ENCODE measurements at regions not wholly inside any gene's neighbourhood (a gene's known extent, or its start where the extent isn't known, plus 50 kb on each side); places are given as distances from the start of the nearest gene placed in this dataset.

DNA sequence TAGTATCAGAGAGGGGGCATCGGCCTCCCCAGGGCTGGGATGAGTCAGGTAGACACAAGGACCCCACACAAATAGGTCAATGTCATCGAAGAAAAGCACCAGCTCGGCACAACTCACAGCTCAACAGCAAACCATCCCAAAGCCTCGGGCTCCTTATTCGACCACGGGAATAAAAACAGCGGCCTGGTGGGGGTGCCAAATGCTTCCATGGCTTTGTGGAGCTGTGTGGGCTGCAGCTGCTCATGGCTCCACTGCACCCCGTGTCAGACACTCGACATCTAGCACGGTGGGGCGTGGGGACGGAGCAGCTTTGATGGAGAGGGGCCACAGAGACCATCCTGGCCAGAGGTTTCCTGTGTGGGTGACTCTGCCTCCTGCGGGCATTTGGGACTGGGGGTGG lies 212.5 kb upstream of the SOX1 start:
- H3K27ac ChIP-seq = no peak overlapping the region
- H3K36me3 ChIP-seq = no peaks in the 10 kb centered on the region
- DNase-seq (ENCODE audit: low spot score in 2 of 2) = no peak
- H3K4me1 ChIP-seq = no peaks in the 10 kb centered on the region
- no peaks in the 10 kb centered on the region for H3K9me3 ChIP-seq
- TF ChIP-seq, protein P1, sequence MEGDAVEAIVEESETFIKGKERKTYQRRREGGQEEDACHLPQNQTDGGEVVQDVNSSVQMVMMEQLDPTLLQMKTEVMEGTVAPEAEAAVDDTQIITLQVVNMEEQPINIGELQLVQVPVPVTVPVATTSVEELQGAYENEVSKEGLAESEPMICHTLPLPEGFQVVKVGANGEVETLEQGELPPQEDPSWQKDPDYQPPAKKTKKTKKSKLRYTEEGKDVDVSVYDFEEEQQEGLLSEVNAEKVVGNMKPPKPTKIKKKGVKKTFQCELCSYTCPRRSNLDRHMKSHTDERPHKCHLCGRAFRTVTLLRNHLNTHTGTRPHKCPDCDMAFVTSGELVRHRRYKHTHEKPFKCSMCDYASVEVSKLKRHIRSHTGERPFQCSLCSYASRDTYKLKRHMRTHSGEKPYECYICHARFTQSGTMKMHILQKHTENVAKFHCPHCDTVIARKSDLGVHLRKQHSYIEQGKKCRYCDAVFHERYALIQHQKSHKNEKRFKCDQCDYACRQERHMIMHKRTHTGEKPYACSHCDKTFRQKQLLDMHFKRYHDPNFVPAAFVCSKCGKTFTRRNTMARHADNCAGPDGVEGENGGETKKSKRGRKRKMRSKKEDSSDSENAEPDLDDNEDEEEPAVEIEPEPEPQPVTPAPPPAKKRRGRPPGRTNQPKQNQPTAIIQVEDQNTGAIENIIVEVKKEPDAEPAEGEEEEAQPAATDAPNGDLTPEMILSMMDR (IDR thresholded peaks at IDR 0.05) = no peak
- TF ChIP-seq POLR2AphosphoS5 (IDR thresholded peaks at IDR 0.05) = no peak
- TF ChIP-seq EP300 (IDR thresholded peaks at IDR 0.05) = no peak
- no peak for TF ChIP-seq POLR2A (IDR thresholded peaks at IDR 0.05)
- 51% methylated on average over 7 of the region's 13 CpGs for WGBS
- H3K27me3 ChIP-seq = peaks cover 15% of the 10 kb centered on the region
- no peak overlapping the region for H3K4me3 ChIP-seq

DNA sequence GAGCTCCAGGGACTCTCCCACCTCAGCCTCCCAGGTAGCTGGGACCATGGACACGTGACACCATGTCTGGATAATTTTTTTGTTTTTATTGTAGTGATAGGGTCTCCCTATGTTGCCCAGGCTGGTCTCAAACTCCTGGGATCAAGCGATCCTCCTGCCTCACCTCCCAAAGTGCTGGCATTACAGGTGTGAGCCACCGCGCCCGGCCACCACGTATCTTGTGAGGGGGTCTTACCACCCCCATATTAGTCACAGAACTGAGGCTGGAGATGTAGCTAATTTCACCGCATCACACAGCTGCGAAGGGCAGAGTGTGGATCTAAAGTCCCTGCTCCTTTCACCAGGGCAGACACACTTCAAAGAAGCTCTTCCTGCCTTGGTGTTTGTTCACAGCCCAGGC lies 211.8 kb upstream of the SOX1 start:
- peaks cover 15% of the 10 kb centered on the region for H3K27me3 ChIP-seq
- no peak for DNase-seq (ENCODE audit: low spot score in 2 of 2)
- no peak overlapping the region for H3K27ac ChIP-seq
- H3K36me3 ChIP-seq = no peaks in the 10 kb centered on the region
- H3K4me3 ChIP-seq = no peak overlapping the region
- WGBS = 88% methylated on average over 8 of the region's 8 CpGs
- no peaks in the 10 kb centered on the region for H3K4me1 ChIP-seq
- TF ChIP-seq POLR2A (IDR thresholded peaks at IDR 0.05) = no peak
- TF ChIP-seq, protein P1 (IDR thresholded peaks at IDR 0.05) = no peak
- TF ChIP-seq POLR2AphosphoS5 (IDR thresholded peaks at IDR 0.05) = no peak
- no peak for TF ChIP-seq EP300 (IDR thresholded peaks at IDR 0.05)
- no peaks in the 10 kb centered on the region for H3K9me3 ChIP-seq

DNA sequence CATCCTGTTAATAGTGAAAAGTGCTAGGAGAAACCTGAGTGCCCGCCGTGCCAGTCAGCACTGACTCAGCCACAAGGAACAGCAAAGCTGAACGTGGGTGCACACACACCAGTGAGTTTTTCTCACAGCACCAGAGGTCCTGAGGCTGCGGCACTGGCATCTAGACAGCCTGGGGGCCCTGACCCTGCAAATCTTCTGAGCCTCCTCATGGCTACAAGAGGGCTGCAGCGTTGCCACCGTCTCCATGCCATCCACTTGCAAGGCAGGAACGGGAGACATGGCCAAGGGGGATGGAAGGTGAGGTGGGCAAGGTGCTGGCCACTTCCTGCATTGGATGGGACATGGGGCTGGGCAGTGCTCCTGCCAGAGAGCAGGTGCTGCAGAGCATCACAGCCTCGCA lies 211.2 kb upstream of the SOX1 start:
- Histone ChIP-seq H3K4me1 (no peaks in the 10 kb centered on the region), H3K4me3 (no peak overlapping the region), H3K27ac (no peak overlapping the region), H3K27me3 (peaks cover 15% of the 10 kb centered on the region), H3K9me3 (no peaks in the 10 kb centered on the region), H3K36me3 (no peaks in the 10 kb centered on the region)
- TF ChIP-seq EP300 (IDR thresholded peaks at IDR 0.05) = no peak
- TF ChIP-seq POLR2AphosphoS5 (IDR thresholded peaks at IDR 0.05) = no peak
- TF ChIP-seq, protein P1 (IDR thresholded peaks at IDR 0.05) = no peak
- no peak for TF ChIP-seq POLR2A (IDR thresholded peaks at IDR 0.05)
- DNase-seq (ENCODE audit: low spot score in 2 of 2) = no peak
- 84% methylated on average over 5 of the region's 8 CpGs for WGBS

DNA sequence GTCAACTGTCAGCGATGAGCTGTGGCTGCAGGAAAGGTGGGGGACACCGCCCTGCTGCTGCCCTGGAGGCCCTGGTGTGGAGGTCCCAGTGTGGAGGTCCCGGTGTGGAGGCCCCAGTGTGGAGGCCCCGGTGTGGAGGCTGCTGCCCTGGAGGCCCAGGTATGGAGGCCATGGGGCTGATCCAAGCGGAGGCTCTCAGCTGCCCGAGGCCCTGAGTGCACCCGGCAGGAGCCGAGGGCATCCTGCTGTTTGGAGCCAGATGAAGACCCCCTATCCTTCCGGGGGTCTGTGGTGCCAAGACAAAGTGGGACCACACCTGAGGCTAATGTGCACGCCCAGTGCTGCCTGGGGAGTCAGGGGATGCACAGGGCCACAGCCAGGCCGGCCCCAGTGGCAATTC lies 210.4 kb upstream of the SOX1 start:
- no peak for TF ChIP-seq POLR2A (IDR thresholded peaks at IDR 0.05)
- no peak for TF ChIP-seq POLR2AphosphoS5 (IDR thresholded peaks at IDR 0.05)
- TF ChIP-seq EP300 (IDR thresholded peaks at IDR 0.05) = no peak
- TF ChIP-seq, protein P1 (IDR thresholded peaks at IDR 0.05) = no peak
- Histone ChIP-seq H3K9me3 (no peaks in the 10 kb centered on the region), H3K4me3 (no peak overlapping the region), H3K27ac (no peak overlapping the region), H3K36me3 (no peaks in the 10 kb centered on the region), H3K4me1 (no peaks in the 10 kb centered on the region), H3K27me3 (peaks cover 15% of the 10 kb centered on the region)
- DNase-seq (ENCODE audit: low spot score in 2 of 2) = no peak
- 91% methylated on average over 4 of the region's 11 CpGs for WGBS

DNA sequence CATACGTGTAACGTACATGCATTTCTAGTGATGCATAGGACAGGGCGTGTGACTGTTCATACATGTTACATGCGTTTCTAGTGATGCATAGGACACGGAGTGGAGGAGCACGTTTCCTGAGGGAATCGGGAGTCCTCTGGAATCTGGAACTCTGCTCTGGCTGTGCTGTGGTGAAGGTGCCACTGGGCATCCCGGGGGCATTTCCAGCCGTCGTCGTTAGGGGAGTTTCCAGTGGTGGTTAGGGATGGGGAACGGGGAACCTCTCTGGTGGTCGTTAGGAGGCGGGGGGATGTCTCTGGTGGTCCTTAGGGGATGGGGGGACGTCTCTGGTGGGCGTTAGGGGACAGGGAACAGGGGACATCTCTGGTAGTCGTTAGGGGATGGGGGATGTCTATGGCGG lies 209.6 kb upstream of the SOX1 start:
- no peak overlapping the region for H3K4me3 ChIP-seq
- DNase-seq (ENCODE audit: low spot score in 2 of 2) = no peak
- no peaks in the 10 kb centered on the region for H3K36me3 ChIP-seq
- 72% methylated on average over 18 of the region's 18 CpGs for WGBS
- H3K4me1 ChIP-seq = no peaks in the 10 kb centered on the region
- no peak overlapping the region for H3K27ac ChIP-seq
- H3K27me3 ChIP-seq = peaks cover 8% of the 10 kb centered on the region
- TF ChIP-seq POLR2AphosphoS5 (IDR thresholded peaks at IDR 0.05) (no peak), EP300 (IDR thresholded peaks at IDR 0.05) (no peak), POLR2A (IDR thresholded peaks at IDR 0.05) (no peak)
- TF ChIP-seq, protein P1 (IDR thresholded peaks at IDR 0.05) = no peak
- no peaks in the 10 kb centered on the region for H3K9me3 ChIP-seq

Data from suprapubic skin (tissue), 4 donors.